ENCODE measurements at regions not wholly inside any gene's neighbourhood (a gene's known extent, or its start where the extent isn't known, plus 50 kb on each side); places are given as distances from the start of the nearest gene placed in this dataset.

GRCh38 chr2:51855683-51856082, 823.8 kb upstream of the NRXN1 start:
- no peak overlapping the region for H3K4me3 ChIP-seq
- no peaks in the 10 kb centered on the region for H3K27me3 ChIP-seq
- TF ChIP-seq POLR2AphosphoS5 (IDR thresholded peaks at IDR 0.05) = no peak
- TF ChIP-seq EP300 (IDR thresholded peaks at IDR 0.05) = no peak
- H3K4me1 ChIP-seq = no peaks in the 10 kb centered on the region
- 71 to 74% methylated on average over 1 of the region's 1 CpG for WGBS, 2 donors
- ATAC-seq (ENCODE audit: low FRiP score in 2 of 2) (no peak), DNase-seq (no peak)
- H3K9me3 ChIP-seq = no peaks in the 10 kb centered on the region
- H3K36me3 ChIP-seq = no peaks in the 10 kb centered on the region
- H3K27ac ChIP-seq = no peak overlapping the region

GRCh38 chr2:51846796-51847195, 814.9 kb upstream of the NRXN1 start:
- no peak for ATAC-seq (ENCODE audit: low FRiP score in 2 of 2)
- TF ChIP-seq POLR2A (IDR thresholded peaks at IDR 0.05) = no peak
- no peak for TF ChIP-seq EP300 (IDR thresholded peaks at IDR 0.05)
- no peak for TF ChIP-seq CTCF (IDR thresholded peaks at IDR 0.05)
- TF ChIP-seq POLR2AphosphoS5 (IDR thresholded peaks at IDR 0.05) = no peak
- H3K4me3 ChIP-seq = no peak overlapping the region
- no peak for DNase-seq
- H3K9me3 ChIP-seq = peaks cover 0 to 5% (median 0%) of the 10 kb centered on the region in 4 donors
- H3K27me3 ChIP-seq = no peaks in the 10 kb centered on the region
- no peak overlapping the region for H3K27ac ChIP-seq
- H3K36me3 ChIP-seq = no peaks in the 10 kb centered on the region
- no peaks in the 10 kb centered on the region for H3K4me1 ChIP-seq

GRCh38 chr2:51846018-51846417, 814.1 kb upstream of the NRXN1 start:
- Histone ChIP-seq H3K36me3 (no peaks in the 10 kb centered on the region), H3K4me3 (no peak overlapping the region), H3K9me3 (peaks cover 0 to 5% (median 0%) of the 10 kb centered on the region in 4 donors), H3K27ac (no peak overlapping the region), H3K27me3 (no peaks in the 10 kb centered on the region), H3K4me1 (no peaks in the 10 kb centered on the region)
- TF ChIP-seq POLR2AphosphoS5 (IDR thresholded peaks at IDR 0.05) (no peak), POLR2A (IDR thresholded peaks at IDR 0.05) (no peak), CTCF (IDR thresholded peaks at IDR 0.05) (no peak), EP300 (IDR thresholded peaks at IDR 0.05) (no peak)
- DNase-seq (no peak), ATAC-seq (ENCODE audit: low FRiP score in 2 of 2) (no peak)

- no peaks in the 10 kb centered on the region for H3K27me3 ChIP-seq
- ATAC-seq (ENCODE audit: low FRiP score in 2 of 2) (no peak), DNase-seq (no peak)
- no peaks in the 10 kb centered on the region for H3K36me3 ChIP-seq
- H3K27ac ChIP-seq = no peak overlapping the region
- H3K4me1 ChIP-seq = no peaks in the 10 kb centered on the region
- TF ChIP-seq POLR2AphosphoS5 (IDR thresholded peaks at IDR 0.05) = no peak
- TF ChIP-seq EP300 (IDR thresholded peaks at IDR 0.05) = no peak
- no peak for TF ChIP-seq CTCF (IDR thresholded peaks at IDR 0.05)
- TF ChIP-seq POLR2A (IDR thresholded peaks at IDR 0.05) = no peak
- H3K4me3 ChIP-seq = no peak overlapping the region
- WGBS, 2 donors = 70 to 77% methylated on average over 3 of the region's 3 CpGs
- peaks cover 0 to 5% (median 0%) of the 10 kb centered on the region in 4 donors for H3K9me3 ChIP-seq
Observed at GRCh38 chr2:51844596-51844995, 812.7 kb upstream of the NRXN1 start.

GRCh38 chr2:51829477-51829876, 797.5 kb upstream of the NRXN1 start:
- Histone ChIP-seq H3K27ac (no peak overlapping the region), H3K9me3 (no peaks in the 10 kb centered on the region), H3K4me1 (no peaks in the 10 kb centered on the region), H3K4me3 (no peak overlapping the region), H3K27me3 (no peaks in the 10 kb centered on the region), H3K36me3 (no peaks in the 10 kb centered on the region)
- DNase-seq (no peak), ATAC-seq (ENCODE audit: low FRiP score in 2 of 2) (no peak)
- TF ChIP-seq CTCF (IDR thresholded peaks at IDR 0.05) = no peak
- TF ChIP-seq POLR2AphosphoS5 (IDR thresholded peaks at IDR 0.05) = no peak
- no peak for TF ChIP-seq POLR2A (IDR thresholded peaks at IDR 0.05)
- TF ChIP-seq EP300 (IDR thresholded peaks at IDR 0.05) = no peak
